GM12878 (cell line): ENCODE measurements at regions not wholly inside any gene's neighbourhood (a gene's known extent, or its start where the extent isn't known, plus 50 kb on each side); places are given as distances from the start of the nearest gene placed in this dataset.

Source experiments
- ATAC-seq: fragments of 200-7000 bp; cut with Tn5 transposase; 3 replicates; pipeline ENCODE4 v1.9.1; 2020; ENCODE audit warnings: mild to moderate bottlenecking, moderate library complexity
- BruUV-seq: library from RNA; stranded (reverse); fragments of 400-500 nt; replicated peaks from 2 replicates; lab custom pipeline; 2021; lab: Mats Ljungman, UMichigan
- CTCF ChIA-PET: fragments of 300-600 bp; sonication (Branson Sonifier 250); formaldehyde crosslinking; extraction: SDS; loops from one replicate; lab custom pipeline; 2021; ENCODE audit warnings: inconsistent platforms; lab: Yijun Ruan, JAX
- POLR2A ChIA-PET: fragments of 350-600 bp; formaldehyde crosslinking; extraction: SDS; loops from one replicate; lab custom pipeline; 2021; ENCODE audit warnings: inconsistent platforms; lab: Charles Lee
- RAD21 ChIA-PET: fragments of 300-600 bp; sonication (Branson Sonifier 250); formaldehyde crosslinking; loops from one replicate; lab custom pipeline; 2023; ENCODE audit warnings: antibody characterized with exemption; ENCODE audit not compliant: unreplicated experiment; lab: Charles Lee
- SMC1A ChIA-PET: fragments of 300-600 bp; sonication (Branson Sonifier 250); formaldehyde crosslinking; loops from one replicate; lab custom pipeline; 2023; ENCODE audit not compliant: unreplicated experiment, uncharacterized antibody; lab: Charles Lee
- DNase-seq: peaks from one replicate; pipeline ENCODE4 v3.0.0-alpha.2; 2011; ENCODE audit warnings: low read depth, low spot score
- FAIRE-seq: peaks from 3 replicates; lab custom pipeline; 2011; peaks lifted over from hg19 to GRCh38; lab: Jason Lieb, UNC
- H2AFZ ChIP-seq: 2 replicates; pipeline ENCODE4 v1.6.0; 2011; ENCODE audit warnings: low read depth, low read length, control low read depth; ENCODE audit not compliant: control insufficient read depth
- H3K27ac ChIP-seq: 2 replicates; pipeline ENCODE4 v1.5.1; 2011; ENCODE audit warnings: control low read depth; ENCODE audit not compliant: control insufficient read depth, insufficient read depth
- H3K27me3 ChIP-seq, 2 experiments: replicated peaks in 1 of 2; 2 replicates each; pipeline versions ENCODE4 v1.6.0 to v1.6.1; 2011; ENCODE audit warnings: low read length in 1 of 2; ENCODE audit not compliant: control insufficient read depth in 2 of 2, insufficient read depth in 2 of 2
- H3K36me3 ChIP-seq, 2 experiments: 2 replicates each; pipeline ENCODE4 v1.5.1; 2011; ENCODE audit warnings: low read length in 1 of 2; ENCODE audit not compliant: control insufficient read depth in 2 of 2, insufficient read depth in 2 of 2
- H3K4me1 ChIP-seq: 2 replicates; pipeline ENCODE4 v1.6.1; 2011; ENCODE audit warnings: mild to moderate bottlenecking, low read length, moderate library complexity, mixed read lengths; ENCODE audit not compliant: control insufficient read depth, insufficient read depth
- H3K4me2 ChIP-seq: 2 replicates; pipeline ENCODE4 v1.6.0; 2011; ENCODE audit warnings: control low read depth; ENCODE audit not compliant: control insufficient read depth, insufficient read depth
- H3K4me3 ChIP-seq: fragments of 200-600 bp; sonication (generic); 2 replicates; pipeline ENCODE4 v1.5.1; 2016
- H3K79me2 ChIP-seq: 2 replicates; pipeline ENCODE4 v1.6.0; 2011; ENCODE audit warnings: low read length; ENCODE audit not compliant: control insufficient read depth, insufficient read depth
- H3K9ac ChIP-seq: 2 replicates; pipeline ENCODE4 v1.8.0; 2011; ENCODE audit warnings: low read length, control low read depth, mixed read lengths; ENCODE audit not compliant: control insufficient read depth, insufficient read depth
- H3K9me3 ChIP-seq: replicated peaks from 3 replicates; pipeline ENCODE4 v1.5.1; 2011; ENCODE audit warnings: mild to moderate bottlenecking, low read length; ENCODE audit not compliant: control insufficient read depth, insufficient read depth
- H4K20me1 ChIP-seq: 2 replicates; pipeline ENCODE4 v1.6.0; 2011; ENCODE audit not compliant: control insufficient read depth, insufficient read depth
- CEBPB ChIP-seq, 2 experiments: fragments of 150-350 bp in 1 of 2; IDR thresholded peaks; 2 replicates each; pipeline ENCODE4 v1.6.1; 2012 to 2014; ENCODE audit warnings: low read depth in 2 of 2, low read length in 2 of 2, borderline replicate concordance in 1 of 2, inconsistent platforms in 1 of 2
- CREM ChIP-seq: IDR thresholded peaks from 2 replicates; pipeline ENCODE4 v1.6.1; 2014; ENCODE audit warnings: antibody characterized with exemption, low read depth
- ESRRA ChIP-seq: IDR thresholded peaks from 2 replicates; pipeline ENCODE4 v1.6.1; 2012; ENCODE audit warnings: mild to moderate bottlenecking, low read length, improper control_type of control experiment
- HDAC2 ChIP-seq: fragments of 200-600 bp; sonication (generic); IDR thresholded peaks from 2 replicates; pipeline ENCODE4 v1.6.1; 2017
- MXI1 ChIP-seq: fragments of 150-350 bp; IDR thresholded peaks from 2 replicates; pipeline ENCODE4 v1.6.1; 2011; ENCODE audit warnings: low read depth, mild to moderate bottlenecking, inconsistent platforms, low read length, improper control_type of control experiment
- RAD21 ChIP-seq: IDR thresholded peaks from 2 replicates; pipeline ENCODE4 v1.6.1; 2011; ENCODE audit warnings: mild to moderate bottlenecking, low read depth, low read length, moderate library complexity; ENCODE audit not compliant: insufficient read depth
- SMARCA5 ChIP-seq: fragments of 450-650 bp; IDR thresholded peaks from 2 replicates; pipeline ENCODE4 v1.6.1; 2017; ENCODE audit warnings: mild to moderate bottlenecking
- WGBS: methylation state at CpG from one replicate; pipeline ENCODE4 v1.1.6; 2016; ENCODE audit warnings: low lambda C conversion rate; ENCODE audit not compliant: insufficient replicate concordance, insufficient coverage; ENCODE audit errors: missing lambda C conversion rate; 5-methylcytosine and 5-hydroxymethylcytosine counted together
- in situ Hi-C: fragments of 300-500 bp; cut with MboI; formaldehyde crosslinking; loops from 9 replicates; pipeline ENCODE4 v1.14.3; 2018; ENCODE audit warnings: mixed read lengths
- intact Hi-C: fragments of 100-400 bp; cut with micrococcal nuclease; formaldehyde crosslinking; loops from one replicate; pipeline ENCODE4 v1.14.2; 2022; ENCODE audit not compliant: unreplicated experiment
- TF ChIP-seq, protein P1 (sequence below): fragments of 150-350 bp; IDR thresholded peaks from 2 replicates; pipeline ENCODE4 v1.6.1; 2016; ENCODE audit warnings: low read depth, low read length

DNA sequence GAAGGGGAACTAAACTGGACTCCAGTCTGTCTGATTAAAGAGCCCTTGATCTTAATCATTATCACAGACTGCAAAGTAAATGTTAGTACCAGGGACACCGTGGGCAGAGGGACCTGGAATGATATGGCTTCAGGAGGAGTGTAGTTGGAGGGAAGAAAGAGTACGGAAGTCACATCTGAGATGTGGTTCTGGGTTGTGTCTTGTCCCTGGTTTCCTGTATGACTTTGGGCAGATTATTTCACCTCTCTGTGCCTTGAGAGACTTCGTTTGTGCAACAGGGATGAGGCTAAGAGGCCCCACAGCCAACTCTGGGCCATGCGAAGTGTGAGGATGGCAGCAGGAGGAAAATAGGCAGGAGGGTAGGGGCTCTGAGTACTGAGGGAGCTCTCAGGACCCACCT lies 76.1 kb upstream of the SLC2A1 start:
- H3K4me1 ChIP-seq, result no peaks in the 10 kb centered on the region
- H3K27me3 ChIP-seq, result no peaks in the 10 kb centered on the region
- intact Hi-C loops, result no loop called here
- SMC1A ChIA-PET, result interaction anchor here (1.1 to 1.7 kb wide), 2 partner anchors 20 to 121 kb away, joined by 3 to 4 read pairs; no protein-coding TSS in a partner anchor
- TF ChIP-seq CREM (no peak), RAD21 (no peak), SMARCA5 (no peak), ESRRA (no peak), MXI1 (no peak), HDAC2 (no peak), CEBPB (IDR thresholded peaks at IDR 0.05; ENCODE audit: borderline replicate concordance in 1 of 2, low read depth in 2 of 2, low read length in 2 of 2) (no peak)
- TF ChIP-seq, protein P1, sequence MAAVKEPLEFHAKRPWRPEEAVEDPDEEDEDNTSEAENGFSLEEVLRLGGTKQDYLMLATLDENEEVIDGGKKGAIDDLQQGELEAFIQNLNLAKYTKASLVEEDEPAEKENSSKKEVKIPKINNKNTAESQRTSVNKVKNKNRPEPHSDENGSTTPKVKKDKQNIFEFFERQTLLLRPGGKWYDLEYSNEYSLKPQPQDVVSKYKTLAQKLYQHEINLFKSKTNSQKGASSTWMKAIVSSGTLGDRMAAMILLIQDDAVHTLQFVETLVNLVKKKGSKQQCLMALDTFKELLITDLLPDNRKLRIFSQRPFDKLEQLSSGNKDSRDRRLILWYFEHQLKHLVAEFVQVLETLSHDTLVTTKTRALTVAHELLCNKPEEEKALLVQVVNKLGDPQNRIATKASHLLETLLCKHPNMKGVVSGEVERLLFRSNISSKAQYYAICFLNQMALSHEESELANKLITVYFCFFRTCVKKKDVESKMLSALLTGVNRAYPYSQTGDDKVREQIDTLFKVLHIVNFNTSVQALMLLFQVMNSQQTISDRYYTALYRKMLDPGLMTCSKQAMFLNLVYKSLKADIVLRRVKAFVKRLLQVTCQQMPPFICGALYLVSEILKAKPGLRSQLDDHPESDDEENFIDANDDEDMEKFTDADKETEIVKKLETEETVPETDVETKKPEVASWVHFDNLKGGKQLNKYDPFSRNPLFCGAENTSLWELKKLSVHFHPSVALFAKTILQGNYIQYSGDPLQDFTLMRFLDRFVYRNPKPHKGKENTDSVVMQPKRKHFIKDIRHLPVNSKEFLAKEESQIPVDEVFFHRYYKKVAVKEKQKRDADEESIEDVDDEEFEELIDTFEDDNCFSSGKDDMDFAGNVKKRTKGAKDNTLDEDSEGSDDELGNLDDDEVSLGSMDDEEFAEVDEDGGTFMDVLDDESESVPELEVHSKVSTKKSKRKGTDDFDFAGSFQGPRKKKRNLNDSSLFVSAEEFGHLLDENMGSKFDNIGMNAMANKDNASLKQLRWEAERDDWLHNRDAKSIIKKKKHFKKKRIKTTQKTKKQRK, result no peak
- TF ChIP-seq, all 136 proteins: peak for 0
- BruUV-seq, result no TSS peak
- Histone ChIP-seq H3K27ac (no peak overlapping the region), H3K9ac (no peak overlapping the region), H3K79me2 (no peaks in the 10 kb centered on the region), H2AFZ (no peak overlapping the region), H3K4me3 (no peak overlapping the region), H3K4me2 (no peak overlapping the region), H3K9me3 (no peaks in the 10 kb centered on the region), H4K20me1 (no peaks in the 10 kb centered on the region), H3K36me3 (no peaks in the 10 kb centered on the region)
- ChIA-PET POLR2A (no interaction called here), CTCF (interaction anchor here (1.2 kb wide), 1 partner anchor 112 kb away, joined by 3 read pairs; no protein-coding TSS in a partner anchor), RAD21 (no interaction called here)
- WGBS, result 24% methylated on average over 4 of the region's 4 CpGs
- in situ Hi-C loops, result no loop called here
- DNase-seq, result no peak
- no peak for ATAC-seq
- no peak for FAIRE-seq
